ENCODE measurements at regions not wholly inside any gene's neighbourhood (a gene's known extent, or its start where the extent isn't known, plus 50 kb on each side); places are given as distances from the start of the nearest gene placed in this dataset.

- no peak for DNase-seq (ENCODE audit: extremely low spot score)
- TF ChIP-seq CTCF (IDR thresholded peaks at IDR 0.05; ENCODE audit: control extremely low read depth, extremely low read depth, low read depth, missing control alignments): no peak
- POLR2A ChIA-PET: no interaction called here
- CTCF ChIA-PET: interaction anchor here (1.7 kb wide), 1 partner anchor 15 kb away, joined by 4 read pairs; no protein-coding TSS in a partner anchor
These were observed 52.2 kb upstream of the UGP2 start for GRCh38 chr2:63789338-63790020.

- ChIA-PET CTCF (interaction anchor here (1.4 to 1.9 kb wide), 2 partner anchors 12 to 91 kb away, joined by 3 to 4 read pairs; no protein-coding TSS in a partner anchor), POLR2A (no interaction called here)
- no peak for TF ChIP-seq CTCF (IDR thresholded peaks at IDR 0.05; ENCODE audit: control extremely low read depth, extremely low read depth, low read depth, missing control alignments)
- DNase-seq (ENCODE audit: extremely low spot score): no peak
These were observed 51.2 kb upstream of the UGP2 start for GRCh38 chr2:63790491-63790890.

DNA sequence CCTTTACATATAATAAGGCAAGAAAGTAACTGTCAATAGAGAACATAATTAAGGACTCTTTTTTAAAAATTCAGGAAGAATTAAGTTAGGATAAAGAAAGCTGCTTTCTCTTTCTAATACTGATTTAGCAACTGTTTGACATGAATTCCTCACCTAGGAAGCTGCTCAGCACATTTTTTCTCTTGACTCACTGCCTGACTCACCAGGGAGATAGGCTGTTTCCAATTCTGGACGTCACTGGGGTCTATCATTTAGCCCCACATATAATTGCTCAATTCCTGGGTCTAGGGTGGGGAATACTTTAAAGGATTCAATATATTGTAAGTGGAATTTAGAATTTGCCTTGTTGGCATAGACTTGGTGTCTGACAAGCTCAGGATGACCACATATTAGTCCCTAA is 50.8 kb upstream of the UGP2 start:
- POLR2A ChIA-PET: no interaction called here
- CTCF ChIA-PET: interaction anchor here (1.4 to 1.9 kb wide), 2 partner anchors 11 to 92 kb away, joined by 3 to 4 read pairs; no protein-coding TSS in a partner anchor
- no peak for TF ChIP-seq CTCF (IDR thresholded peaks at IDR 0.05; ENCODE audit: control extremely low read depth, extremely low read depth, low read depth, missing control alignments)
- no peak for DNase-seq (ENCODE audit: extremely low spot score)

- DNase-seq (ENCODE audit: extremely low spot score): no peak
- TF ChIP-seq CTCF (IDR thresholded peaks at IDR 0.05; ENCODE audit: control extremely low read depth, extremely low read depth, low read depth, missing control alignments): no peak
- CTCF ChIA-PET: interaction anchor here (0.8 to 1.9 kb wide), 3 partner anchors 11 to 92 kb away, joined by 3 to 4 read pairs (median 3); no protein-coding TSS in a partner anchor
- POLR2A ChIA-PET: no interaction called here
These were observed 50.3 kb upstream of the UGP2 start for GRCh38 chr2:63791387-63791786.
